SK-N-SH treated with all-trans-retinoic acid at 6 μM for 48 hours (cell line): ENCODE measurements at regions not wholly inside any gene's neighbourhood (a gene's known extent, or its start where the extent isn't known, plus 50 kb on each side); places are given as distances from the start of the nearest gene placed in this dataset.
A peak's percentile ranks its signal among the peaks of the same experiment; 100 is the strongest.

Source experiments
- ATAC-seq: fragments of 200-7000 bp; cut with Tn5 transposase; 3 replicates; pipeline ENCODE4 v1.9.1; 2020; ENCODE audit warnings: mild to moderate bottlenecking, moderate library complexity
- ARNTL ChIP-seq: fragments of 450-650 bp; formaldehyde crosslinking; IDR thresholded peaks from 2 replicates; pipeline ENCODE4 v1.5.0; 2020; ENCODE audit warnings: low read depth, mild to moderate bottlenecking, moderate library complexity, borderline replicate concordance
- BACH2 ChIP-seq: fragments of 250-450 bp; sonication (Bioruptor Pico); IDR thresholded peaks from 2 replicates; pipeline ENCODE4 v1.9.0; 2021; ENCODE audit warnings: mild to moderate bottlenecking, borderline replicate concordance
- CSDC2 ChIP-seq: fragments of 250-450 bp; sonication (Bioruptor Pico); IDR thresholded peaks from 2 replicates; pipeline ENCODE4 v1.5.0; 2020; ENCODE audit warnings: mild to moderate bottlenecking, moderate library complexity
- ESRRG ChIP-seq: fragments of 250-450 bp; sonication (Bioruptor Pico); IDR thresholded peaks from 2 replicates; pipeline ENCODE4 v1.6.1; 2021; ENCODE audit warnings: mild to moderate bottlenecking
- GLIS3 ChIP-seq: fragments of 250-450 bp; sonication (Bioruptor Pico); IDR thresholded peaks from 2 replicates; pipeline ENCODE4 v1.5.0; 2020; ENCODE audit warnings: mild to moderate bottlenecking, moderate library complexity
- ISL1 ChIP-seq: fragments of 250-450 bp; sonication (Bioruptor Pico); IDR thresholded peaks from 2 replicates; pipeline ENCODE4 v2.1.2; 2022; ENCODE audit warnings: mild to moderate bottlenecking, moderate library complexity
- OSR1 ChIP-seq: fragments of 250-450 bp; sonication (Bioruptor Pico); IDR thresholded peaks from 2 replicates; pipeline ENCODE4 v1.8.0; 2022; ENCODE audit warnings: moderate library complexity, mild to moderate bottlenecking, inconsistent platforms
- RARB ChIP-seq: fragments of 250-450 bp; sonication (Bioruptor Pico); IDR thresholded peaks from 2 replicates; pipeline ENCODE4 v1.8.0; 2021; ENCODE audit warnings: mild to moderate bottlenecking, moderate library complexity
- SNAI2 ChIP-seq: fragments of 250-450 bp; sonication (Bioruptor Pico); IDR thresholded peaks from 2 replicates; pipeline ENCODE4 v1.5.0; 2020; ENCODE audit warnings: mild to moderate bottlenecking, moderate library complexity
- TCF4 ChIP-seq: fragments of 250-450 bp; sonication (Bioruptor Pico); IDR thresholded peaks from 2 replicates; pipeline ENCODE4 v1.8.0; 2021; ENCODE audit warnings: mild to moderate bottlenecking, moderate library complexity, borderline replicate concordance
- TOX ChIP-seq: fragments of 250-450 bp; sonication (Bioruptor Pico); IDR thresholded peaks from 2 replicates; pipeline ENCODE4 v1.8.0; 2021; ENCODE audit warnings: mild to moderate bottlenecking, moderate library complexity, borderline replicate concordance
- ZC3H10 ChIP-seq: fragments of 250-450 bp; sonication (Bioruptor Pico); IDR thresholded peaks from 2 replicates; pipeline ENCODE4 v1.5.1; 2021; ENCODE audit warnings: mild to moderate bottlenecking, moderate library complexity
- ZFP3 ChIP-seq: fragments of 250-450 bp; sonication (Bioruptor Pico); IDR thresholded peaks from 2 replicates; pipeline ENCODE4 v1.5.0; 2020; ENCODE audit warnings: mild to moderate bottlenecking, moderate library complexity
- ZFP30 ChIP-seq: fragments of 450-650 bp; formaldehyde crosslinking; IDR thresholded peaks from 2 replicates; pipeline ENCODE4 v1.5.0; 2022; ENCODE audit warnings: mild to moderate bottlenecking, moderate library complexity
- ZNF565 ChIP-seq: fragments of 450-650 bp; formaldehyde crosslinking; conservative IDR thresholded peaks from 2 replicates; pipeline ENCODE4 v1.5.0; 2020; ENCODE audit warnings: low read depth, mild to moderate bottlenecking, moderate library complexity
- ZNF70 ChIP-seq: fragments of 450-650 bp; formaldehyde crosslinking; IDR thresholded peaks from 2 replicates; pipeline ENCODE4 v1.5.0; 2020; ENCODE audit warnings: mild to moderate bottlenecking, moderate library complexity
- ZNF8 ChIP-seq: fragments of 450-650 bp; formaldehyde crosslinking; IDR thresholded peaks from 2 replicates; pipeline ENCODE4 v1.5.0; 2020; ENCODE audit warnings: mild to moderate bottlenecking, moderate library complexity
- TF ChIP-seq, protein P1 (sequence below): fragments of 250-450 bp; sonication (Bioruptor Pico); IDR thresholded peaks from 2 replicates; pipeline ENCODE4 v1.5.0; 2020; ENCODE audit warnings: mild to moderate bottlenecking, moderate library complexity
- TF ChIP-seq, protein P2 (sequence below): fragments of 250-450 bp; sonication (Bioruptor Pico); IDR thresholded peaks from 2 replicates; pipeline ENCODE4 v1.8.0; 2021; ENCODE audit warnings: low read depth, mild to moderate bottlenecking, moderate library complexity, borderline replicate concordance
- TF ChIP-seq, protein P3 (sequence below): fragments of 250-450 bp; sonication (Bioruptor Pico); IDR thresholded peaks from 2 replicates; pipeline ENCODE4 v1.8.0; 2020; ENCODE audit warnings: mild to moderate bottlenecking, moderate library complexity, borderline replicate concordance
- TF ChIP-seq, protein P4 (sequence below): fragments of 250-450 bp; sonication (Bioruptor Pico); IDR thresholded peaks from 2 replicates; pipeline ENCODE4 v1.5.1; 2020; ENCODE audit warnings: low read depth, mild to moderate bottlenecking, moderate library complexity

DNA sequence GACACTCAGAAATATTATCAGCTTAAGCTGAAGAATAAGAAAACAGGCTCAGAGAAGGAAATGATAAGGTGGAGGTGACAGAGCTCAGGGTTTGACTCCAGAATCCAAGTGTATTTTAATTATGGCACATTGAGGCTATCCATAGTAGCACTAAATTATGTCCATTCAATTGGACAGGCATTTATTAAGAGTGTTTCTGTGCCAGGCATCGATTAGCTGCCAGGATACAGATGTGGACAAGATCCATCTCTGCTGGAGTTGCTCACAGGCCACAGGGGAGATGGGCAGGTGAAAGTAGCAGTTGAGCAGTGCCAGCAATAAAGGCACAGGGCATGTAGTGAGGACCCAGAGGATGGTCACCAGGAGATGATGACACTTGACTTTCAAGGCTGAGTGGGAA, 592.5 kb downstream of the INSC start (continued):
- TF ChIP-seq ESRRG (CRISPR knock-in tag) (no peak), TCF4 (CRISPR knock-in tag) (no peak)
- TF ChIP-seq, all 23 proteins: peak for 0

DNA sequence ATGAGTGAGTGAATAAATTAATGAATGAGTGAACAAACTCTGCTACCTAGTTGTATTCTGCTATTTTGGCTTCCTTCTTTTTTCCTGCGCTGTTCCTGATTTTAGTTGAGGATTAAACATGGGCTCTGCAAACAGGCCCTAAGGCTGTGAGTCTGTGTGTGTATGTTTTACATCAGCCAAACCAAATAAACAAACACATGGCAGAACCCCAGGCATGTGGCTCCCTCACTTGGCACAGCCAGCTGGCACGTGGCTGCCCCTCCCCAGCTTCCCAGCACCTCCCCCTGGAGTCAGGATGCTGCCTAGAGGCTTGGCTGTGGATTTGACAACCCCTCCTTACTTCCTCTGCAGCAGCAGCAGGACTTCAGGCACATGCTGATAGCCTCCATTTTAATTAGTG, 593.2 kb downstream of the INSC start:
- peak; percentile 28; the same call in 1 of the 3 replicates for ATAC-seq
- peak; percentile 88 for TF ChIP-seq TCF4 (CRISPR knock-in tag)
- TF ChIP-seq, protein P1, sequence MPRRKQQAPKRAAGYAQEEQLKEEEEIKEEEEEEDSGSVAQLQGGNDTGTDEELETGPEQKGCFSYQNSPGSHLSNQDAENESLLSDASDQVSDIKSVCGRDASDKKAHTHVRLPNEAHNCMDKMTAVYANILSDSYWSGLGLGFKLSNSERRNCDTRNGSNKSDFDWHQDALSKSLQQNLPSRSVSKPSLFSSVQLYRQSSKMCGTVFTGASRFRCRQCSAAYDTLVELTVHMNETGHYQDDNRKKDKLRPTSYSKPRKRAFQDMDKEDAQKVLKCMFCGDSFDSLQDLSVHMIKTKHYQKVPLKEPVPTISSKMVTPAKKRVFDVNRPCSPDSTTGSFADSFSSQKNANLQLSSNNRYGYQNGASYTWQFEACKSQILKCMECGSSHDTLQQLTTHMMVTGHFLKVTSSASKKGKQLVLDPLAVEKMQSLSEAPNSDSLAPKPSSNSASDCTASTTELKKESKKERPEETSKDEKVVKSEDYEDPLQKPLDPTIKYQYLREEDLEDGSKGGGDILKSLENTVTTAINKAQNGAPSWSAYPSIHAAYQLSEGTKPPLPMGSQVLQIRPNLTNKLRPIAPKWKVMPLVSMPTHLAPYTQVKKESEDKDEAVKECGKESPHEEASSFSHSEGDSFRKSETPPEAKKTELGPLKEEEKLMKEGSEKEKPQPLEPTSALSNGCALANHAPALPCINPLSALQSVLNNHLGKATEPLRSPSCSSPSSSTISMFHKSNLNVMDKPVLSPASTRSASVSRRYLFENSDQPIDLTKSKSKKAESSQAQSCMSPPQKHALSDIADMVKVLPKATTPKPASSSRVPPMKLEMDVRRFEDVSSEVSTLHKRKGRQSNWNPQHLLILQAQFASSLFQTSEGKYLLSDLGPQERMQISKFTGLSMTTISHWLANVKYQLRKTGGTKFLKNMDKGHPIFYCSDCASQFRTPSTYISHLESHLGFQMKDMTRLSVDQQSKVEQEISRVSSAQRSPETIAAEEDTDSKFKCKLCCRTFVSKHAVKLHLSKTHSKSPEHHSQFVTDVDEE (CRISPR knock-in tag), result peak; percentile 70
- TF ChIP-seq ESRRG (CRISPR knock-in tag), result no peak
- TF ChIP-seq, all 23 proteins: peak for 2

DNA sequence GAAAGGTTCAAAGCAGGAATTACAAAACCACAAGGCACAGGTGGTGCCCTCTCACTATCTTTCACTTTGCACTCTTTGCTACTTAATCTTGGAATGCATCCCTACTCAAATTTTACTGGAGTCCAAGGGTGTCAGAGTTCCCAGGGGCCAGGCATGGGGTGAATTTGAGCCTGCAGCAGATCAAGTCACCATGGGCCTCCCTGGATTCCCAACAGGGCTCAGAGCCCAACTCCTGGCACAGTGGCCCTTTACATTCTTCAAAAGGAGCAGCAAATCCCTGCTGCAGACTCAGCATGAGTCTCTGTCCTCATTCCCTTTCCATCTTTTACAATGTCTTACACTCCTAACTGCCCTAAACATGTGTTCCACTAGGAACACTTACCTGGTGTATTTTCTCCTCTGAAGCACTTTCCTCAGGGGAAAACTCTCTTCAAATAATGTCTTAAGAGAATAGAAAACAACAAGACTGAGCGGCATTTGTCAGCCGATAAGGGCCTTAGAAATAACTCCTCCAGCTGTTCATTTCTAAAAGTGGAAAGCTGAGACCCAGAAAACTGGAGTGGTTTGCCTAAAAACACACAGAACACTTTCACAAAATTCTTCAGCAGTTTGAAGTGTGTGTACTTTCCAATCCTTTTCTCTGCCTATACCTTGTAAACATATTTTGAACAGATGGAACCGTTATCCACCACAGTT, 596.0 kb downstream of the INSC start:
- TF ChIP-seq, protein P2, sequence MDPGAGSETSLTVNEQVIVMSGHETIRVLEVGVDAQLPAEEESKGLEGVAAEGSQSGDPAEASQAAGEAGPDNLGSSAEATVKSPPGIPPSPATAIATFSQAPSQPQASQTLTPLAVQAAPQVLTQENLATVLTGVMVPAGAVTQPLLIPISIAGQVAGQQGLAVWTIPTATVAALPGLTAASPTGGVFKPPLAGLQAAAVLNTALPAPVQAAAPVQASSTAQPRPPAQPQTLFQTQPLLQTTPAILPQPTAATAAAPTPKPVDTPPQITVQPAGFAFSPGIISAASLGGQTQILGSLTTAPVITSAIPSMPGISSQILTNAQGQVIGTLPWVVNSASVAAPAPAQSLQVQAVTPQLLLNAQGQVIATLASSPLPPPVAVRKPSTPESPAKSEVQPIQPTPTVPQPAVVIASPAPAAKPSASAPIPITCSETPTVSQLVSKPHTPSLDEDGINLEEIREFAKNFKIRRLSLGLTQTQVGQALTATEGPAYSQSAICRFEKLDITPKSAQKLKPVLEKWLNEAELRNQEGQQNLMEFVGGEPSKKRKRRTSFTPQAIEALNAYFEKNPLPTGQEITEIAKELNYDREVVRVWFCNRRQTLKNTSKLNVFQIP (CRISPR knock-in tag), result no peak
- TF ChIP-seq, protein P1 (CRISPR knock-in tag), result no peak
- no peak for TF ChIP-seq ZNF70 (CRISPR knock-in tag)
- TF ChIP-seq CSDC2 (CRISPR knock-in tag), result no peak
- TF ChIP-seq RARB (CRISPR knock-in tag), result no peak
- TF ChIP-seq, protein P3, sequence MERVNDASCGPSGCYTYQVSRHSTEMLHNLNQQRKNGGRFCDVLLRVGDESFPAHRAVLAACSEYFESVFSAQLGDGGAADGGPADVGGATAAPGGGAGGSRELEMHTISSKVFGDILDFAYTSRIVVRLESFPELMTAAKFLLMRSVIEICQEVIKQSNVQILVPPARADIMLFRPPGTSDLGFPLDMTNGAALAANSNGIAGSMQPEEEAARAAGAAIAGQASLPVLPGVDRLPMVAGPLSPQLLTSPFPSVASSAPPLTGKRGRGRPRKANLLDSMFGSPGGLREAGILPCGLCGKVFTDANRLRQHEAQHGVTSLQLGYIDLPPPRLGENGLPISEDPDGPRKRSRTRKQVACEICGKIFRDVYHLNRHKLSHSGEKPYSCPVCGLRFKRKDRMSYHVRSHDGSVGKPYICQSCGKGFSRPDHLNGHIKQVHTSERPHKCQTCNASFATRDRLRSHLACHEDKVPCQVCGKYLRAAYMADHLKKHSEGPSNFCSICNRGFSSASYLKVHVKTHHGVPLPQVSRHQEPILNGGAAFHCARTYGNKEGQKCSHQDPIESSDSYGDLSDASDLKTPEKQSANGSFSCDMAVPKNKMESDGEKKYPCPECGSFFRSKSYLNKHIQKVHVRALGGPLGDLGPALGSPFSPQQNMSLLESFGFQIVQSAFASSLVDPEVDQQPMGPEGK (CRISPR knock-in tag), result no peak
- TF ChIP-seq ZNF565, result no peak
- TF ChIP-seq BACH2, result no peak
- TF ChIP-seq GLIS3 (CRISPR knock-in tag), result no peak
- no peak for TF ChIP-seq ZFP3
- no peak for TF ChIP-seq ISL1 (CRISPR knock-in tag)
- TF ChIP-seq ARNTL (CRISPR knock-in tag), result no peak
- TF ChIP-seq ZNF8, result no peak
- TF ChIP-seq TCF4 (CRISPR knock-in tag), result no peak
- no peak for TF ChIP-seq ZFP30 (CRISPR knock-in tag)
- TF ChIP-seq, all 23 proteins: peak for 0
- no peak for ATAC-seq

DNA sequence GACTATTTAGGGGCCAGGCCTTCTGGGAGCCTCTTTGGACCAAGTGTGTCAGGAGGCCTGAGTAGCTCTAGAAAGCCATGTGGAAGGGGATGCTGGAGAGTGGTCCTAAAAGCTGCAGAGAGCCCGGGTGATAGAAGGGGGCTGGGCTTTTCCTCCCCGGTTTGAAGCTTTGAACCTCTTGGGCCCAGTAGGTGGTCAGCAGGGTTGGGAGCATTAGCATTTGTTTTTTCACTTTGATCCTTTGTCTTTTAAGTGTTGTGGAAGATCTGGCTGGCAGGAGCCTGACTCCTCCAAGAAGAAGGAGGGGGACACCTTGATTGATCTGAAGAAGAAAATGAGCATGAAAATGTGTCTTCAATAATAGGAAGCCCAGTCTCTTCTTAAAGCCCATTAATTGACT, 596.6 kb downstream of the INSC start:
- TF ChIP-seq SNAI2 (CRISPR knock-in tag) (no peak), ZFP30 (CRISPR knock-in tag) (no peak), ARNTL (CRISPR knock-in tag) (no peak), BACH2 (no peak), OSR1 (CRISPR knock-in tag) (no peak), TOX (CRISPR knock-in tag) (no peak), GLIS3 (CRISPR knock-in tag) (no peak), ZNF8 (no peak), TCF4 (CRISPR knock-in tag) (no peak), ZC3H10 (CRISPR knock-in tag) (no peak)
- TF ChIP-seq, protein P1 (CRISPR knock-in tag), result no peak
- TF ChIP-seq, protein P4, sequence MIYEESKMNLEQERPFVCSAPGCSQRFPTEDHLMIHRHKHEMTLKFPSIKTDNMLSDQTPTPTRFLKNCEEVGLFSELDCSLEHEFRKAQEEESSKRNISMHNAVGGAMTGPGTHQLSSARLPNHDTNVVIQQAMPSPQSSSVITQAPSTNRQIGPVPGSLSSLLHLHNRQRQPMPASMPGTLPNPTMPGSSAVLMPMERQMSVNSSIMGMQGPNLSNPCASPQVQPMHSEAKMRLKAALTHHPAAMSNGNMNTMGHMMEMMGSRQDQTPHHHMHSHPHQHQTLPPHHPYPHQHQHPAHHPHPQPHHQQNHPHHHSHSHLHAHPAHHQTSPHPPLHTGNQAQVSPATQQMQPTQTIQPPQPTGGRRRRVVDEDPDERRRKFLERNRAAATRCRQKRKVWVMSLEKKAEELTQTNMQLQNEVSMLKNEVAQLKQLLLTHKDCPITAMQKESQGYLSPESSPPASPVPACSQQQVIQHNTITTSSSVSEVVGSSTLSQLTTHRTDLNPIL, result no peak
- no peak for ATAC-seq
